Endothelial cell of umbilical vein (primary cell): ENCODE measurements at regions not wholly inside any gene's neighbourhood (a gene's known extent, or its start where the extent isn't known, plus 50 kb on each side); places are given as distances from the start of the nearest gene placed in this dataset.

Experiments
- BruUV-seq: library from RNA; stranded (reverse); fragments of 400-500 nt; replicated peaks from 2 replicates; lab custom pipeline; 2021; lab: Mats Ljungman, UMichigan
- CTCF ChIA-PET: fragments of 300-600, 350-600 bp; sonication (Branson Sonifier 250); formaldehyde crosslinking; loops from one replicate; lab custom pipeline; 2021; ENCODE audit warnings: antibody characterized with exemption, inconsistent platforms; lab: Charles Lee
- POLR2A ChIA-PET: fragments of 300-600, 350-600 bp; sonication (Branson Sonifier 250); formaldehyde crosslinking; loops from one replicate; lab custom pipeline; 2021; ENCODE audit warnings: antibody characterized with exemption, inconsistent platforms; lab: Charles Lee
- DNase-seq: peaks from one replicate; pipeline ENCODE4 v3.0.0-alpha.2; 2011; ENCODE audit warnings: low read depth, low spot score
- FAIRE-seq: peaks from 2 replicates; lab custom pipeline; 2011; peaks lifted over from hg19 to GRCh38; lab: Jason Lieb, UNC
- H2AFZ ChIP-seq: 2 replicates; pipeline ENCODE4 v1.6.0; 2012; ENCODE audit warnings: low read depth, low read length, control low read depth, inconsistent platforms
- H3K27ac ChIP-seq: 2 replicates; pipeline ENCODE4 v1.5.1; 2011; ENCODE audit warnings: low read depth, mild to moderate bottlenecking, control low read depth, low read length, moderate library complexity; ENCODE audit not compliant: insufficient read depth
- H3K27me3 ChIP-seq, 2 experiments: 2 replicates each; pipeline versions ENCODE4 v1.6.0 to v1.6.1; 2011; ENCODE audit warnings: low read length in 2 of 2, mixed read lengths in 1 of 2; ENCODE audit not compliant: control insufficient read depth in 2 of 2, insufficient read depth in 2 of 2
- H3K36me3 ChIP-seq, 2 experiments: 2 replicates in 1 of 2; 3 replicates in 1 of 2; pipeline ENCODE4 v1.5.1; 2011; ENCODE audit warnings: low read length in 2 of 2, mild to moderate bottlenecking in 1 of 2, moderate library complexity in 1 of 2; ENCODE audit not compliant: control insufficient read depth in 2 of 2, insufficient read depth in 2 of 2; ENCODE audit errors: extremely low read depth in 1 of 2
- H3K4me1 ChIP-seq: 3 replicates; pipeline ENCODE4 v1.5.1; 2011; ENCODE audit warnings: mild to moderate bottlenecking, low read length; ENCODE audit not compliant: control insufficient read depth, insufficient read depth; ENCODE audit errors: extremely low read depth
- H3K4me2 ChIP-seq: 2 replicates; pipeline ENCODE4 v1.6.1; 2011; ENCODE audit warnings: low read length, control low read depth, mixed read lengths; ENCODE audit not compliant: insufficient read depth
- H3K4me3 ChIP-seq, 3 experiments: fragments of 200-600 bp in 1 of 3; sonication (generic), shearing (Covaris generic) in 1 of 3; replicated peaks in 1 of 3; 2 replicates each; pipeline ENCODE4 v1.5.1; 2011 to 2016; ENCODE audit warnings: control low read depth in 3 of 3, low read length in 3 of 3, mild to moderate bottlenecking in 2 of 3, inconsistent platforms in 1 of 3, low read depth in 1 of 3, moderate library complexity in 1 of 3; ENCODE audit not compliant: insufficient read depth in 1 of 3
- H3K79me2 ChIP-seq: 2 replicates; pipeline ENCODE4 v1.6.0; 2012; ENCODE audit warnings: low read length, inconsistent platforms; ENCODE audit not compliant: control insufficient read depth, insufficient read depth
- H3K9ac ChIP-seq: replicated peaks from 2 replicates; pipeline ENCODE3; 2011; ENCODE audit warnings: low read length, control low read depth; ENCODE audit not compliant: insufficient read depth; ENCODE audit errors: extremely low read depth
- H3K9me1 ChIP-seq: replicated peaks from 3 replicates; pipeline ENCODE4 v1.6.0; 2011; ENCODE audit warnings: mild to moderate bottlenecking, low read length; ENCODE audit not compliant: control insufficient read depth, insufficient read depth; ENCODE audit errors: extremely low read depth
- H3K9me3 ChIP-seq: replicated peaks from 2 replicates; pipeline ENCODE4 v1.5.1; 2012; ENCODE audit warnings: low read length, inconsistent platforms; ENCODE audit not compliant: control insufficient read depth, insufficient read depth
- H4K20me1 ChIP-seq: replicated peaks from 2 replicates; pipeline ENCODE3; 2011; ENCODE audit warnings: mild to moderate bottlenecking, low read length; ENCODE audit not compliant: control insufficient read depth, insufficient read depth; ENCODE audit errors: extremely low read depth
- CTCF ChIP-seq, 2 donors: IDR thresholded peaks; 1 replicate in 1 of 2; 2 replicates in 1 of 2; pipeline ENCODE4 v1.5.1; 2011; ENCODE audit warnings: low read length in 2 of 2, mild to moderate bottlenecking in 2 of 2, moderate library complexity in 2 of 2, control low read depth in 1 of 2, inconsistent platforms in 1 of 2, low read depth in 1 of 2; ENCODE audit not compliant: insufficient read depth in 1 of 2; ENCODE audit errors: extremely low read depth in 1 of 2
- EZH2 ChIP-seq: IDR thresholded peaks from 2 replicates; pipeline ENCODE4 v1.6.1; 2012; ENCODE audit warnings: borderline replicate concordance, low read depth, mild to moderate bottlenecking, moderate library complexity, low read length, inconsistent platforms; ENCODE audit not compliant: severe bottlenecking
- FOS ChIP-seq: IDR thresholded peaks from 2 replicates; pipeline ENCODE4 v1.6.1; 2011; ENCODE audit warnings: mild to moderate bottlenecking, low read length, moderate library complexity, borderline replicate concordance; ENCODE audit not compliant: insufficient read depth
- GATA2 ChIP-seq: IDR thresholded peaks from 2 replicates; pipeline ENCODE4 v1.7.0; 2011; ENCODE audit warnings: low read depth, mild to moderate bottlenecking, moderate library complexity, mixed read lengths, low read length; ENCODE audit not compliant: insufficient read length, insufficient read depth
- JUN ChIP-seq: IDR thresholded peaks from 2 replicates; pipeline ENCODE4 v1.6.1; 2011; ENCODE audit warnings: borderline replicate concordance, low read depth; ENCODE audit not compliant: insufficient read length, insufficient read depth
- MYC ChIP-seq: IDR thresholded peaks from one replicate; pipeline ENCODE4 v1.6.1; 2011; ENCODE audit warnings: mild to moderate bottlenecking, low read depth, low read length
- POLR2A ChIP-seq: IDR thresholded peaks from 2 replicates; pipeline ENCODE4 v1.6.1; 2012; ENCODE audit warnings: low read depth, mild to moderate bottlenecking, control low read depth, low read length
- POLR2AphosphoS5 ChIP-seq: IDR thresholded peaks from 2 replicates; pipeline ENCODE4 v1.6.1; 2012; ENCODE audit warnings: low read depth, mild to moderate bottlenecking, control low read depth, low read length, moderate library complexity; ENCODE audit not compliant: insufficient read depth
- dilution Hi-C: fragments of 300-500 bp; cut with MboI; formaldehyde crosslinking; loops from one replicate; pipeline ENCODE4 v1.15.0; 2019; ENCODE audit warnings: low sequenced_read_pairs; ENCODE audit not compliant: extremely low pct_ligation_motif_present
- intact Hi-C: fragments of 100-400 bp; cut with micrococcal nuclease; formaldehyde crosslinking; loops from one replicate; pipeline ENCODE4 v1.10.0; 2022
- TF ChIP-seq, protein P1 (sequence below): IDR thresholded peaks from 2 replicates; pipeline ENCODE4 v1.6.1; 2011; ENCODE audit not compliant: insufficient read depth, insufficient read length

DNA sequence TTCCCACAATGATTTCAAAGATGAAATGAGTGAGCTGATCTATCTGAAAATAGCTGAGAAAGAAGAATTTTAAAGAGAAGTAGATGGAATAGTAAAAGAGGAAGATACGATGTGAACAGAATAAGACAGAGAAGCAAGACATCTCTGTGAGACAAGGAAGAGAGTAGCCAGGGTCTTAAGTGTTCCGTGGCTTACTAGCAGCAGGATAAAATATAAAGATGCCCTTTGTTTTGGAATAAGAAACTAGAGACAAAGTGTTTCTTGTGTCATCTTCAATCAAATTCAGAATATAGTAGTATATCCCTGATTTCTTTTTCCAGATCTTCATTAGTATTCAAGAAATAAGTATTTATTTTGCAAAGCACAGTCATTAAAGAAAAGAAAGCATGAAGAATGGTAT, 281.0 kb upstream of the NECTIN3 start:
- ChIA-PET POLR2A (no interaction called here), CTCF (interaction anchor here (1.5 kb wide), 1 partner anchor 476 kb away, joined by 4 read pairs; no protein-coding TSS in a partner anchor)
- Histone ChIP-seq H3K4me2 (no peak overlapping the region), H3K4me1 (no peaks in the 10 kb centered on the region), H3K4me3 (no peak overlapping the region), H3K9me1 (no peaks in the 10 kb centered on the region), H3K27ac (no peak overlapping the region), H3K9ac (no peak overlapping the region), H4K20me1 (no peaks in the 10 kb centered on the region), H3K27me3 (no peaks in the 10 kb centered on the region), H3K36me3 (no peaks in the 10 kb centered on the region), H2AFZ (no peak overlapping the region), H3K79me2 (no peaks in the 10 kb centered on the region), H3K9me3 (no peaks in the 10 kb centered on the region)
- dilution Hi-C loops (no loop called here), intact Hi-C loops (no loop called here)
- no peak for TF ChIP-seq MYC
- TF ChIP-seq GATA2, result no peak
- no peak for TF ChIP-seq FOS
- TF ChIP-seq CTCF (IDR thresholded peaks at IDR 0.05; ENCODE audit: extremely low read depth in 1 of 2, insufficient read depth in 1 of 2, low read depth in 1 of 2, low read length in 2 of 2), result no peak
- TF ChIP-seq POLR2A, result no peak
- TF ChIP-seq, protein P1, sequence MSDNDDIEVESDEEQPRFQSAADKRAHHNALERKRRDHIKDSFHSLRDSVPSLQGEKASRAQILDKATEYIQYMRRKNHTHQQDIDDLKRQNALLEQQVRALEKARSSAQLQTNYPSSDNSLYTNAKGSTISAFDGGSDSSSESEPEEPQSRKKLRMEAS, result no peak
- TF ChIP-seq JUN, result no peak
- no peak for TF ChIP-seq EZH2
- no peak for TF ChIP-seq POLR2AphosphoS5
- FAIRE-seq (no peak), DNase-seq (no peak)
- BruUV-seq, result no TSS peak
